Uterus (tissue), 3 donors: ENCODE measurements at regions not wholly inside any gene's neighbourhood (a gene's known extent, or its start where the extent isn't known, plus 50 kb on each side); places are given as distances from the start of the nearest gene placed in this dataset.

Source experiments
- DNase-seq, 2 donors: peaks; one replicate each; pipeline ENCODE4 v3.0.0-alpha.2; 2019 to 2020
- H3K27ac ChIP-seq, 2 donors: fragments of 200-600 bp; sonication (generic); 1 replicate in 1 of 2; 2 replicates in 1 of 2; pipeline ENCODE4 v1.5.1; 2016 to 2018
- H3K27me3 ChIP-seq, 2 donors: fragments of 200-600 bp; sonication (generic); one replicate each; pipeline ENCODE4 v1.5.1; 2018 to 2019; ENCODE audit warnings: control low read depth in 1 of 2
- H3K36me3 ChIP-seq, 2 donors: fragments of 200-600 bp; sonication (generic); one replicate each; pipeline ENCODE4 v1.5.1; 2019; ENCODE audit warnings: control low read depth in 1 of 2
- H3K4me1 ChIP-seq, 2 donors: fragments of 200-600 bp; sonication (generic); one replicate each; pipeline ENCODE4 v1.5.1; 2018 to 2019; ENCODE audit warnings: control low read depth in 1 of 2
- H3K4me3 ChIP-seq, 2 donors: fragments of 200-600 bp; sonication (generic); 1 replicate in 1 of 2; 2 replicates in 1 of 2; pipeline ENCODE4 v1.5.1; 2018 to 2019; ENCODE audit warnings: mild to moderate bottlenecking in 1 of 2
- H3K9me3 ChIP-seq, 2 donors: fragments of 200-600 bp; sonication (generic); one replicate each; pipeline ENCODE4 v1.5.1; 2019; ENCODE audit warnings: control low read depth in 1 of 2
- POLR2A ChIP-seq, 2 donors: fragments of 450-650 bp; IDR thresholded peaks; one replicate each; pipeline ENCODE4 v1.6.1; 2016; ENCODE audit warnings: antibody characterized with exemption in 2 of 2, mild to moderate bottlenecking in 1 of 2, moderate library complexity in 1 of 2
- intact Hi-C: fragments of 100-400 bp; cut with DNase I; formaldehyde crosslinking; loops from one replicate; pipeline ENCODE4 v1.15.1; 2023; ENCODE audit warnings: low total_unique reads
- TF ChIP-seq, protein P1 (sequence below), 4 experiments: fragments of 200-600 bp in 2 of 4; fragments of 450-650 bp in 2 of 4; sonication (generic) in 2 of 4; IDR thresholded peaks; one replicate each; pipeline ENCODE4 v1.5.1; 2016 to 2019; ENCODE audit warnings: antibody characterized with exemption in 4 of 4, mild to moderate bottlenecking in 2 of 4, moderate library complexity in 1 of 4
- donor health status: DM: yes; HTN: yes; CAD: no.

DNA sequence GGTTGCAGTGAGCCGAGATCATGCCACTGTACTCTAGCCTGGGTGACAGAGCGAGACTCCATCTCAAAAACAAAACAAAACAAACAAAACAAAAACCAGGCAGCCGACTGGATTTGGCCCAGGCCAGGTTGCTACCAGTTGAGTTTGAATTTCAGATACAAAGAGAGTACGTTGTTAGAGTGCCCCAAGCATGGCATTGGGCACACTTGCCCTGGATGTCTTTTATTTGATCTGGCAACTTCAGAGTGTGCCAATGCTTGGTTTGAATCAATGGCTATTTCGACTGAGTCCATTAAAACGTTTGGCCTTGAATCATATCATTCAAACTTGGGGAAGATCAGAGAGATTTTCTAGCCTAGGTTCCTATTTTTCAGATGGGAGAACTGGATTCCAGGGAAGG, 213.4 kb upstream of the SHH start:
- intact Hi-C loops: no loop called here
- no peaks in the 10 kb centered on the region for H3K27me3 ChIP-seq

DNA sequence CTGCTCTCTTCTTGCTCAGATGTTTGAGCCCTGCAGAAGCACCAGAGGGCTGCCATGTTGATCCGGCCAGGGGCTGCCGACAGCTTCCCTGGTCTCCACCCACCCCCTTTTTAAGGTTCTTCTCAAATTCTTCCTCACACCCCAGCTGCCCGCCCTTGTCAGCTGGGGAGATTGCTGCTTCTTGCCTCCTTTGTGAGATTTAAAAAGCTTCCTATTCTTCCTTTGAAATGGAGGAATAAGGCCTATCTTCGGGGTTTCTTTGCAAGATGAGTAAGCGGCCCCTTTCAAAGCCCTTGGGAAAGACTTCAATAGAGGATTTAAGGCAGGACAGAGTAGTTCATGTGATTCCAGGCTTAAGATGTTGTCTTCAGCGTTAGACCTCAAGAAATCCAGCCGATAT, 211.9 kb upstream of the SHH start:
- H3K27ac ChIP-seq: no peak overlapping the region
- intact Hi-C loops: no loop called here
- no peak overlapping the region for H3K4me3 ChIP-seq
- no peaks in the 10 kb centered on the region for H3K36me3 ChIP-seq
- H3K4me1 ChIP-seq: no peaks in the 10 kb centered on the region
- TF ChIP-seq, protein P1, sequence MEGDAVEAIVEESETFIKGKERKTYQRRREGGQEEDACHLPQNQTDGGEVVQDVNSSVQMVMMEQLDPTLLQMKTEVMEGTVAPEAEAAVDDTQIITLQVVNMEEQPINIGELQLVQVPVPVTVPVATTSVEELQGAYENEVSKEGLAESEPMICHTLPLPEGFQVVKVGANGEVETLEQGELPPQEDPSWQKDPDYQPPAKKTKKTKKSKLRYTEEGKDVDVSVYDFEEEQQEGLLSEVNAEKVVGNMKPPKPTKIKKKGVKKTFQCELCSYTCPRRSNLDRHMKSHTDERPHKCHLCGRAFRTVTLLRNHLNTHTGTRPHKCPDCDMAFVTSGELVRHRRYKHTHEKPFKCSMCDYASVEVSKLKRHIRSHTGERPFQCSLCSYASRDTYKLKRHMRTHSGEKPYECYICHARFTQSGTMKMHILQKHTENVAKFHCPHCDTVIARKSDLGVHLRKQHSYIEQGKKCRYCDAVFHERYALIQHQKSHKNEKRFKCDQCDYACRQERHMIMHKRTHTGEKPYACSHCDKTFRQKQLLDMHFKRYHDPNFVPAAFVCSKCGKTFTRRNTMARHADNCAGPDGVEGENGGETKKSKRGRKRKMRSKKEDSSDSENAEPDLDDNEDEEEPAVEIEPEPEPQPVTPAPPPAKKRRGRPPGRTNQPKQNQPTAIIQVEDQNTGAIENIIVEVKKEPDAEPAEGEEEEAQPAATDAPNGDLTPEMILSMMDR (IDR thresholded peaks at IDR 0.05): no peak
- TF ChIP-seq POLR2A (IDR thresholded peaks at IDR 0.05): no peak
- no peaks in the 10 kb centered on the region for H3K27me3 ChIP-seq
- H3K9me3 ChIP-seq: no peaks in the 10 kb centered on the region
- no peak for DNase-seq

More for the DNA sequence above, 213.4 kb upstream of the SHH start:
- Histone ChIP-seq H3K36me3 (no peaks in the 10 kb centered on the region), H3K27ac (no peak overlapping the region), H3K4me3 (no peak overlapping the region), H3K9me3 (no peaks in the 10 kb centered on the region), H3K4me1 (no peaks in the 10 kb centered on the region)
- TF ChIP-seq POLR2A (IDR thresholded peaks at IDR 0.05): no peak
- TF ChIP-seq, protein P1 (IDR thresholded peaks at IDR 0.05): no peak
- DNase-seq: no peak

GRCh38 chr7:156022483-156023459, 210.5 kb upstream of the SHH start:
- no peaks in the 10 kb centered on the region for H3K27me3 ChIP-seq
- H3K4me1 ChIP-seq: no peaks in the 10 kb centered on the region
- H3K27ac ChIP-seq: no peak overlapping the region
- H3K4me3 ChIP-seq: no peak overlapping the region
- TF ChIP-seq, protein P1 (IDR thresholded peaks at IDR 0.05): no peak
- no peak for TF ChIP-seq POLR2A (IDR thresholded peaks at IDR 0.05)
- no peaks in the 10 kb centered on the region for H3K9me3 ChIP-seq
- no peaks in the 10 kb centered on the region for H3K36me3 ChIP-seq
- intact Hi-C loops: no loop called here
- DNase-seq: no peak

DNA sequence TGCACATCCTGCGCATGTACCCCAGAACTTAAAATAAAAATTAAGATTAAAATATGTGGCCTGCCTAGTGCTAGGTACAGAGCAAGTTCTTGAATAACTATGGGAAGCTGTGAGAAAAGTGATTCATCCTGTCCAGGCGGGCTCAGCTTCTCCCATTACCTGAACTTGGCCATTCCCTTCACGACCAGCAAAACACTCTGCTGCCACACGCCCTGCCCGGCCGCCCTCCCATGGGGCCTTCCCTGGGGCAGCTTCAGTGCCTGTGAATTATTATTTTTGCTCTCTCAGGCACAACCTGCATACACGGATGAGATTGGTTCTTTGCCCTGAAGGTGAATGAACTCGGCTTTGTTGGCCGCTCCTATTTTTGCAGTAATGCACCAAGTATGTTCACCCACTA, 209.2 kb upstream of the SHH start:
- Histone ChIP-seq H3K36me3 (no peaks in the 10 kb centered on the region), H3K9me3 (no peaks in the 10 kb centered on the region), H3K4me3 (no peak overlapping the region), H3K27ac (no peak overlapping the region), H3K4me1 (no peaks in the 10 kb centered on the region), H3K27me3 (no peaks in the 10 kb centered on the region)
- intact Hi-C loops: no loop called here
- TF ChIP-seq, protein P1 (IDR thresholded peaks at IDR 0.05): no peak
- TF ChIP-seq POLR2A (IDR thresholded peaks at IDR 0.05): no peak
- DNase-seq: no peak

DNA sequence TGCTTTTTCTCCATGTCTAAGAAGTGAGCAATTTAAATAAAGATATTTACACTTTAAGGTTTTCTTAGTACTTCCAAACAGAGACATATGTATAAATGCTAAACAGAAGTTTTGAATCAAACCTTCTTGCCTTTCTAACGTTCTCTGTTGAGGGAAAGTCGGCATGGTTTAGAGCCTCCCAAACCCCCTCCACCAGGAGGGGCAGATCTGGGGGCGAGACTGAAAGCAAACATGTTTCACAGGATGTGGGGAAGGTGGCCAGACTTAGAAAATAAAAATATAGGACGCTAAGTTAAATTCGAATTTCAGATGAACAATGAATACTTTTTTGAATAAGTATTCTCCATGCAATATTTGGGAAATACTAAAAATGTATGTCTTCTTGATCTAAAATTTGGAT, 208.3 kb upstream of the SHH start:
- no peaks in the 10 kb centered on the region for H3K36me3 ChIP-seq
- H3K4me3 ChIP-seq: no peak overlapping the region
- no peaks in the 10 kb centered on the region for H3K9me3 ChIP-seq
- TF ChIP-seq, protein P1 (IDR thresholded peaks at IDR 0.05): no peak
- no peak for TF ChIP-seq POLR2A (IDR thresholded peaks at IDR 0.05)
- intact Hi-C loops: no loop called here
- DNase-seq: no peak
- H3K4me1 ChIP-seq: no peaks in the 10 kb centered on the region
- H3K27me3 ChIP-seq: no peaks in the 10 kb centered on the region
- no peak overlapping the region for H3K27ac ChIP-seq
